DOHH2 (cell line): ENCODE measurements at regions not wholly inside any gene's neighbourhood (a gene's known extent, or its start where the extent isn't known, plus 50 kb on each side); places are given as distances from the start of the nearest gene placed in this dataset.
"Not testable (repeated sequence)": the region's sequence is repeated elsewhere in the genome, so short reads cannot be mapped to it uniquely, and the experiment has no call there.

ENCODE experiments used
- H3F3A ChIP-seq: fragments of 200-600 bp; sonication (generic), shearing (Covaris generic); 2 replicates; pipeline ENCODE4 v1.6.0; 2016; ENCODE audit warnings: antibody characterized with exemption, mild to moderate bottlenecking; ENCODE audit not compliant: control insufficient read depth, insufficient read depth
- H3K27ac ChIP-seq: fragments of 200-600 bp; sonication (generic); 2 replicates; pipeline ENCODE4 v1.5.1; 2014; ENCODE audit warnings: low read depth, mild to moderate bottlenecking, low read length, moderate library complexity
- H3K27me3 ChIP-seq: fragments of 200-600 bp; sonication (generic); 2 replicates; pipeline ENCODE4 v1.6.1; 2014; ENCODE audit warnings: mild to moderate bottlenecking, low read length, mixed read lengths; ENCODE audit not compliant: control insufficient read depth
- H3K36me3 ChIP-seq: fragments of 200-600 bp; sonication (generic); 2 replicates; pipeline ENCODE4 v1.6.1; 2014; ENCODE audit warnings: mild to moderate bottlenecking, low read length, moderate library complexity, mixed read lengths; ENCODE audit not compliant: control insufficient read depth
- H3K4me1 ChIP-seq: fragments of 200-600 bp; sonication (generic); 2 replicates; pipeline ENCODE4 v1.6.1; 2014; ENCODE audit warnings: mild to moderate bottlenecking, low read length, mixed read lengths; ENCODE audit not compliant: control insufficient read depth
- H3K4me2 ChIP-seq: fragments of 200-600 bp; sonication (generic); 2 replicates; pipeline ENCODE4 v1.6.0; 2014; ENCODE audit warnings: mild to moderate bottlenecking, low read length, moderate library complexity
- H3K4me3 ChIP-seq: fragments of 200-600 bp; sonication (generic); 2 replicates; pipeline ENCODE4 v1.5.1; 2014; ENCODE audit warnings: mild to moderate bottlenecking, low read length, mixed read lengths
- H3K79me2 ChIP-seq: fragments of 200-600 bp; sonication (generic); 2 replicates; pipeline ENCODE4 v1.6.1; 2014; ENCODE audit warnings: mild to moderate bottlenecking, low read length, mixed read lengths; ENCODE audit not compliant: control insufficient read depth
- H3K9me2 ChIP-seq: fragments of 200-600 bp; sonication (generic); replicated peaks from 2 replicates; pipeline ENCODE4 v1.6.1; 2014; ENCODE audit warnings: mild to moderate bottlenecking, low read length, mixed read lengths; ENCODE audit not compliant: control insufficient read depth
- H3K9me3 ChIP-seq: fragments of 200-600 bp; sonication (generic); 2 replicates; pipeline ENCODE4 v1.6.1; 2014; ENCODE audit warnings: antibody characterized with exemption, low read length, mixed read lengths; ENCODE audit not compliant: control insufficient read depth, insufficient read depth
- H4K20me1 ChIP-seq: fragments of 200-600 bp; sonication (generic); 2 replicates; pipeline ENCODE4 v1.6.0; 2014; ENCODE audit warnings: low read depth, mild to moderate bottlenecking, antibody characterized with exemption, low read length, moderate library complexity; ENCODE audit not compliant: control insufficient read depth, insufficient read depth
- CTCF ChIP-seq: fragments of 200-600 bp; sonication (generic); IDR thresholded peaks from one replicate; pipeline ENCODE4 v1.5.1; 2014; ENCODE audit warnings: antibody characterized with exemption, mild to moderate bottlenecking, low read depth, low read length; ENCODE audit not compliant: poor library complexity, severe bottlenecking
- EZH2phosphoT487 ChIP-seq: fragments of 200-600 bp; sonication (generic); IDR thresholded peaks from 2 replicates; pipeline ENCODE4 v1.6.1; 2017; ENCODE audit warnings: borderline replicate concordance, mild to moderate bottlenecking, antibody characterized with exemption, low read length, moderate library complexity, mixed read lengths

GRCh38 chr7:22040923-22041595, 95.4 kb upstream of the CDCA7L start:
- no peaks in the 10 kb centered on the region for H3K36me3 ChIP-seq
- H3K9me2 ChIP-seq = no peaks in the 10 kb centered on the region
- H3K27me3 ChIP-seq = peaks cover 18% of the 10 kb centered on the region
- H3F3A ChIP-seq = no peaks in the 10 kb centered on the region
- TF ChIP-seq CTCF (no peak), EZH2phosphoT487 (no peak)
- no peak overlapping the region for H3K4me2 ChIP-seq
- H4K20me1 ChIP-seq = no peaks in the 10 kb centered on the region
- no peaks in the 10 kb centered on the region for H3K4me1 ChIP-seq
- no peak overlapping the region for H3K27ac ChIP-seq
- H3K4me3 ChIP-seq = no peak overlapping the region
- no peaks in the 10 kb centered on the region for H3K79me2 ChIP-seq
- H3K9me3 ChIP-seq = no peaks in the 10 kb centered on the region

- no peaks in the 10 kb centered on the region for H4K20me1 ChIP-seq
- H3K79me2 ChIP-seq = no peaks in the 10 kb centered on the region
- TF ChIP-seq CTCF (no peak), EZH2phosphoT487 (no peak)
- H3K27ac ChIP-seq = no peak overlapping the region
- H3K4me2 ChIP-seq = no peak overlapping the region
- H3K27me3 ChIP-seq = peaks cover 18% of the 10 kb centered on the region
- no peaks in the 10 kb centered on the region for H3K9me2 ChIP-seq
- no peaks in the 10 kb centered on the region for H3K9me3 ChIP-seq
- no peak overlapping the region for H3K4me3 ChIP-seq
- no peaks in the 10 kb centered on the region for H3F3A ChIP-seq
- peaks cover under 1% of the 10 kb centered on the region; the same call in 1 of the 2 replicates for H3K4me1 ChIP-seq
- H3K36me3 ChIP-seq = no peaks in the 10 kb centered on the region
These were observed 94.0 kb upstream of the CDCA7L start for GRCh38 chr7:22039670-22040069.

- H3K27ac ChIP-seq = not testable (repeated sequence)
These were observed 86.7 kb upstream of the CDCA7L start for GRCh38 chr7:22032356-22032755.

GRCh38 chr7:22028656-22029055, 83.0 kb upstream of the CDCA7L start:
- not testable (repeated sequence) for H3F3A ChIP-seq, H3K4me1 ChIP-seq, H3K36me3 ChIP-seq, H3K4me2 ChIP-seq, H3K9me3 ChIP-seq, H3K27me3 ChIP-seq, H3K27ac ChIP-seq, H4K20me1 ChIP-seq, H3K4me3 ChIP-seq, H3K9me2 ChIP-seq, H3K79me2 ChIP-seq

More at GRCh38 chr7:22032356-22032755, 86.7 kb upstream of the CDCA7L start:
- H3F3A ChIP-seq, H3K4me2 ChIP-seq, H3K27me3 ChIP-seq, H3K4me3 ChIP-seq, H3K9me2 ChIP-seq, H4K20me1 ChIP-seq, H3K9me3 ChIP-seq, H3K36me3 ChIP-seq, H3K79me2 ChIP-seq: not testable (repeated sequence)
- H3K4me1 ChIP-seq = peaks cover 19% of the 10 kb centered on the region
